HG02840 (cell line): ENCODE measurements at regions not wholly inside any gene's neighbourhood (a gene's known extent, or its start where the extent isn't known, plus 50 kb on each side); places are given as distances from the start of the nearest gene placed in this dataset.
"Not testable (repeated sequence)": the region's sequence is repeated elsewhere in the genome, so short reads cannot be mapped to it uniquely, and the experiment has no call there.

Experiments used
- ATAC-seq: cut with Tn5 transposase; IDR thresholded peaks from one replicate; pipeline ENCODE4 v1.9.1; 2021; ENCODE audit warnings: mild to moderate bottlenecking, moderate library complexity, moderate number of reproducible peaks; ENCODE audit not compliant: unreplicated experiment, low FRiP score

DNA sequence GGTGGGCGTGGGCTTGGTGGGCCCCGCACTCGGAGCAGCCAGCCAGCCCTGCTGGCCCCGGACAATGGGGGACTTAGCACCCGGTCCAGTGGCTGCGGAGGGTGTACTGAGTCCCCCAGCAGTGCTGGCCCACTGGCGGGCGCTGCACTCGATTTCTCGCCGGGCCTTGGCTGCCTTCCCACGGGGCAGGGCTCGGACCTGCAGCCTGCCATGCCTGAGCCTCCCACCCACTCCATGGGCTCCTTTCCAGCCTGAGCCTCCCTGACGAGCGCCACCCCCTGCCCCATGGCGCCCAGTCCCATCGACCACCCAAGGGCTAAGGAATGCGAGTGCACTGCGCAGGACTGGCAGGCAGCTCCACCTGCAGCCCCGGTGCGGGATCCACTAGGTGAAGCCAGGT, 2147.6 kb downstream of the LRRC4C start:
- not testable (repeated sequence) for ATAC-seq

DNA sequence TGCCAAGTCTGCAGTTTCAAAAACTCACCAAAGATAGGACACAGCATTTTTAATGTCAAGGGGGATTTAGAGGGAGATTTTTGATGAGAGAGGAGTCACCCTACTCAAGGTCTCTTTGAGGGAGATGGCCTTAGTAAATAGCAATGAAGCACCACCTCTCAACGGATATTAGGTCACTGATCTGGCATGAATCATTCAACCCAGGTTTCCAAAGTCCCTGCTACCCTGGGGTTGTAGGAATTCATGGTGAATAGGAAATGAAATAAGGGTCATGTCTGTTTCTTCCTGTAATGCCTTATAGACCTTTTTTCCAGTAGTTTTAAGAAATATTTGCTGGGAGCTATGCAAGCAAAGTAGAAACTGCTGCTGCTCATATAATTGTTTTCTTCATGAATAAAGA, 2154.9 kb downstream of the LRRC4C start:
- ATAC-seq, result no peak

DNA sequence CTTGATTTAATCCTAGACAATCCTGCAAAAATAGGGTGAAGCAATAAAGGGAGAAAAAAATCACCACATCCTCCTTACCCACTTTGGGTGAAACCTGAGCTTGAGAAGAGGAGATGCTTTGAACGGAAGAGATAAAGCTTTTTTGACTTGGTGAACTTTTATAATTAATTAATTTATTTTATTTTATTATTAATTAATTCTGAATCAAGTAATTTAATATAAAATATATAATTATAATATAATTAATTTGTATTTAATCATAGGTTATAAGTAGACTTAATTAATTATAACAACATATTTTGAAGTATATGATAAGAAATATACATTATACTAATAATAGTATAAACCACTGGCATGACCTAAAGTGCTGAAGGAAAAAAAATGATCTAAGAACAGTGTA, 2164.8 kb downstream of the LRRC4C start:
- no peak for ATAC-seq

DNA sequence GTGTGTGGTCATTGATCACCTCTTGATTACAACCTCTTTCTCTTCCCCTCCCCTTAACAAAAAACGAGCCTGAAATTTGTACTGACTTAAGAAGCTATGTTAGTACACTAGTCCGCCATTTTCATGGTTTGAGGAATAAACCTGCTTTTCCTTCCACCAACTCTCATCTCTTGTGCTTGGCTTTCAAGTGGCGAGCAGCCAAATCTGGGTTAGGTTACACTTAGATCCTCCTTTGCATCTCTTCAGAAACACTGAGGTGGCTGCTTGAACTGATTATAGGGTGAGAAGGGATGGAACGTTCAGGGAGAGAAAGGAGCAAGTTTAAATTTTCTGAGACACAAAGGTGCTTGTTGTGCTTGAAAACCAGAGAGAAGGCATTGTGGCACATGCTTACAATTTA, 2171.4 kb downstream of the LRRC4C start:
- ATAC-seq, result no peak

DNA sequence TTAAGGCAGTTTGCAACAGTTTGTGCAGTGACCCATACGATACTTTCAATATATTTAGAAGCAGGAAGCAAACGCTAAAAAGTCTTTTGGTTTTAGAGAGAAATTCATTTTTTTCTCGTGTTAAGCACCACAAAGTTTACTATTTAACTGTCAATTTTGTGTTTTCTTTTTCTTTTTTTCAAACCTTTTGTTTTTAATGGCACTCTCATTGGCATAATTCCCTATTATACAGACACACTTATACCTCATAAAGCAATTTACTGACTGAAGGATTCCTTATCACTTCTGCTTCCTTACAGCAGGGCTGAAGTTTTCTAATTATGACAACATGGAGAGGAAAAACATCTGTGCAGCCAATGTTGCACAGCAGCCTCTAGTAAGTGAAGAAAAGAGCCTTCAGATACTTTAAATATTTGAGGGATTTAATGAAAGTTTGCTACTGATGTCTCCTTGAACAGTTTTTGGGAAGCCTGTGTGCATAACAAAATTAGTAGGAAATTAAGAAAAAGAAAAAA, 2191.2 kb downstream of the LRRC4C start:
- ATAC-seq, result no peak

DNA sequence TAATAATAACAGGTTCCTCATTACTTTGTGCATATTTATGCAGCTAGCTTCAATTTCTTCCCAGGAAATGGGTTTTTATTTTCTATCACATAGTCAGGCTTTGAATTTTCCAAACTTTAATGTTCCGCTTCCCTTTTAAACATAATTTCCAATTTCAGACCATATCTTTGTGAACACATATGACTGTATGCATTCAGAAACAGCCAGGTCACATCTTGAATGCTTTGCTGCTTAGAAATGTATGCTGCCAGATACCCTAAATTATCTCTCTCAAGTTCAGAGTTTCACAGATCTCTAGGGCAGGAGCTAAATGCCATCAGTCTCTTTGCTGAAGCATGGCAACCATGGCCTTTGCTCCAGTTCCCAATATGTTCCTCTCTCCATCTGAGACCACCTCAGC, 2203.8 kb downstream of the LRRC4C start:
- no peak for ATAC-seq

DNA sequence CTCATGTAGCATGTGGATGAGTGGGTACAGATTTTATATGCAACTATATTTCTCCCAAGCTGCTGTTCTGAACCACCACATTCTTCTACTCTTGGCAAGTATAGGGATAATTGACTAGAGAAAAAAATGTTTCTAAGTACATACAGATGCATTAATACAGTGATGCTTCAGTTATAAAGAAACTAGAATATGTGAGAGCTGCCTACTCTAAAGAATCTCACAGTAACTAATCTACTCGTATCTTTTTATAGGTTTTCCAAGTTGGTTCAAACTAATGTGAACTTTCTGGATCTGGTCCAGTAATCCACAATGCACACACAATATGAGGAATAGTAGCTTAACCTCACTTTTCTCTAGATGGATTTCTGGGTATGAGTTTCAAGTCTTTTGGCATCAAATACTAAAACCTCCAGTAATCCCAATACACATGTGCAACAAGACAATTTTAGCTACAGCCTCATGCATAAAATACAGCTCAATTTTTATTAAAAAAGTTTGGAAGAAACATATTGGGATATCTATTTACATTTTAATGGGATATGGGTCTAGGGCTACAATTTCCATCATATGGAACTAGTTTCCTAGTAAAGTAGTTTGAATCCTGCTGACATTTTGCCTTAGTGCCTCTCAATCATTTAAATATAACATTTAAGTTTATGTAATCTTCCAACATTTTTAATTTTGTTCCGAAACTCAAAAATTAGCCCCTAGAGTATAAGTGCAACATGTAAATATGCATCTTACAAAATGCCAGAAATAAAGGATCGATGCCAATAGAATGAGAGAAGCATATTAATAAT, 2209.7 kb downstream of the LRRC4C start:
- ATAC-seq, result no peak

DNA sequence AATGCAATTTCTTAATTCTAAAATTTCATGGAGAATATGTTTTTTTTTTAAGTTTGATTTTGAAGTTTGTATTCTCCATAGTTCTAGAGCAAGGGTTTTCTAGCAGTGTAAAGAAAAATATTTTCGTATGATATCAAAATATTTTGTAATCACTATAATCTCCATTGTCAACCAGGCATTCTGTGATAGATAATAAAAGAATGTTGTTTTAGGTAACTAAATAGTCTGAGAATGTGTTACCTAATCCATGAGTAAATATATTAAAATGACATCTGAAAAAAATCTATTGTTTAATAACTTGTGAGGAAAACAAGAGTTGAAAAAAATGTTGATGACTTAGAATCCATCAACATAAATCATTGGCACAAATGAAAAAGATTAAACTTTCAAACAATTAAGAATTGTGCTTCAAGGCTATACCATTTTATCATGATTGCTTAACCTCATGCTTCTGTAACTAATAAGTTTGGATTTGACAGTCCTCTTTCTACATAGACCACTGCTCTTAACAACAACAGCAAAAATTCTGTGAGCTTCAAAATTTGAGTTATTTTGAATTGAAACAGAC, 2211.8 kb downstream of the LRRC4C start:
- ATAC-seq, result no peak

DNA sequence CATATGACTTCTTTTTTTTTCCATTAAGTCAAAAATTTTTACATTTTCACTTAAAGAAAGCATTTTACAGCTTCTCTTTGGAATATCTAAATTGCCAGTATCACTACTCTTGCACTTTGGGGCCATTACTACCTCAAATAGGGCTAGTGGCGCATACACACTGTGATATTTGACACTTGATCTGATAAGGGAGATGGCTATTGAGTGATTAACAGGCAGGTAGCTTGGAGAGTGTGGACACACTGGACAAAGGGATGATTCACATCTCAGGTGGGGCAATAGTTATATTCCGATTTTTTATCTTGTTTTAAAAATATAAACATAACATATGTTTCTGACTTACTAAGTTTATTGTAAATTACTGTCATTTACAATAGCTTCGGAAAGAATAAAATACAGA, 2219.9 kb downstream of the LRRC4C start:
- no peak for ATAC-seq

DNA sequence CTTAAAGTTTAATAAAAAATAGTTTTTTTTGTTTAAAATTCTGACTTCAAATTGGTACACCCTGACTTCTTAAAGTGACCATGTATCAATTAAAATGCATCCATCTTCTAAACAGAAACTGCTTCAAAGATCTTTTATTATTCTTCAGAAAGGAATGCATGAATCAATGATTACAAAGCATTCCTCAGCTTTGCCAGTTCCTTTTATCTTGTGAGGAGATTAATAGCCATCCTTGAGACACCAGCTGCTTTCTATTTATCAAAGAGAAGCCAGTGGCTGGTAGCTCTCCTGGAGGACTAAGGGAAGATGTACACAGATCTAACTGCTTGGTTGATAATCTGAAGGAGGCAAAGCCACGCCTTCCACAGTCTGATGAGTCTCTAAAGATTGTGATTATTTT, 2222.5 kb downstream of the LRRC4C start:
- no peak for ATAC-seq

DNA sequence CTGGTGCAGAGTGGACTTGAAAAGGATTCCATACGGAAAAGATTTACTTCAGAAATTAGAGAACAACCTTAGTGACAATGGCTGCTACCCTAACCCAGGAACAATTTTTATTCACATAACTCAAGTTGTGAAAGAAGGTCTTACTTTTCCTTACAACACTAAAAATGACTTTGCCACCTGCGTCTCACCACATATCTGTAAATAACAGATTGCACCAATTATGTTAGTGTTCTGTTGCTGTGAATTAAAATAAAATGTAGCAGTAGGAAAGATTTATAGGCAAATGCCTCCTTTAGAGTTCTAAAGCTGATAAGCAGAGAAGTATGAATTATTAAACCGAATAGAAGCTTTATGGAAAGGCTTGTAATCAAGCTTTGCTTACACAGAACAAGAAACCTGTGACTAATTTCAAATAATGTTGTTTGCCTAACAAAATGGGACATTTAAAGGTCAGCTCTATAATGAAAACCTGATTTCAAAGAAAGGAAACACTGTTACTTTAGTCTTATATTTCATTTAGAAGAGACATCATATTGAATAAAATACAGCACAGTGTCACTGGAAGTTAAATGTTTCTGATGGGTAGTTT, 2237.8 kb downstream of the LRRC4C start:
- no peak for ATAC-seq

DNA sequence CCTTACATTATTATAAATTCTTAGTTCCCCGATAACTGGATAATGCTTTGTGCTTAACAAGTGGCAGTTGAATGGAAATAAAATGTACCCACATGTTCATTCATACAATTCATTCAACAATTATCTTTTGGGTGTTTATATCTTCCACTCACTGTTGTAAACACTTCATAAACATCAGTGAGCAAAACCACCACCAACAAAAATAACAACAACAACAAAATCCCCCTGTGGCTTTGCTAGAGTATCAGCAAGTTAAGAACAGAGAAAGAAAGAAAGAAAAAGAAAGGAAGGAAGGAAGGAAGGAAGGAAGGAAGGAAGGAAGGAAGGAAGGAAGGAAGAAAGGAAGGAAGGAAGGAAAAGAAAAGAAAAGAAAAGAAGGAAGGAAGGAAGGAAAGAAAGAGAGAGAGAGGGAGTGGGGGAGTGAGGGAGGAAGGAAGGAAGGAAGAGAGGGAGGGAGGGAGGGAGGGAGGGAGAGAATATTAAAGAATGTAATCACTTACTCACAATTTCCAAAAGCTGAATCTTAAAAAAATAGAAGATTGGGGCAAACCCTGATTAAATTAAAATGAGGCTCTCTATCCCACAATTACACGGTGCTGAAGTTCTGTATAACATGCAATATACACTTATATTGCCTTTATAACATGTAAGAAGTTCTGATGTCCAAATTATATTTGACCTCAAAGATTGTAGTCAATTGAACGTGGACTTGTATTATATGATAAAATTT, 2238.8 kb downstream of the LRRC4C start:
- ATAC-seq, result no peak

DNA sequence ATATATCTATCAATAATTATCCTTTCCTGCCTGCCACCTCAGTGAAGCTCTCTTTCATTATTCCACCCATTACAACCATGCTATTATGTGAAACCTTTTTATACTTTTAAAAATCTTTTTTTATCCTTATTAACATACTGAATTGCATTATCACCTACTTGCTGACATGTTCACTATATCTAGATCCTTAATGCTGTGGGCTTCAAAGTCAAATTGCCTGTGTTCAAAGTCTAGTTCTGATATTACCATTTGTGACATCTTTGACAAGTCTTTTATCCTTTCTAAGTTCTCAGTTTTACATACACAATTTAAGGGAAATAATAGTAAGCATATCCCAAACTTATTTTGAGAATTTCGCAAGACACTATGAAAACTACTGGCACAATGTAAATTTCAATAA, 2239.4 kb downstream of the LRRC4C start:
- ATAC-seq, result no peak

DNA sequence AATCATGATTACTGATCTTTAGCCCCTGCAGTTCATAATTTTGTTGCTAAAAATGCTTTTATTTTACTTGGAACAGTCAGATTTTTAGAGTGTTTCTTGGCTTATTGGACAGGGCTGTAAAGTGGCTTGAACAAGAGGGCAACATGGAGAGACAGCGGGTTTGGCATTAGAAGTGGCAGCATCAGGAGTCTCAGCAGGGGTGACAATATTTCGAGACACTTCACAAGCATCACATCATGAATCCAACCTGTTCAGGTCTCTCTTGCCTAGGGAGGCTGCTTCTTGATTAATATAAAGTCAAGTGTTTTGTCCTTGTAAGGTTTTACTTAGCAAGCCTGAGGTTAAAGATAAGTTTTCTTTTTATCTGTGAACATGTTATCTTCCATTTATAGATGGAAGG, 2249.5 kb downstream of the LRRC4C start:
- no peak for ATAC-seq

DNA sequence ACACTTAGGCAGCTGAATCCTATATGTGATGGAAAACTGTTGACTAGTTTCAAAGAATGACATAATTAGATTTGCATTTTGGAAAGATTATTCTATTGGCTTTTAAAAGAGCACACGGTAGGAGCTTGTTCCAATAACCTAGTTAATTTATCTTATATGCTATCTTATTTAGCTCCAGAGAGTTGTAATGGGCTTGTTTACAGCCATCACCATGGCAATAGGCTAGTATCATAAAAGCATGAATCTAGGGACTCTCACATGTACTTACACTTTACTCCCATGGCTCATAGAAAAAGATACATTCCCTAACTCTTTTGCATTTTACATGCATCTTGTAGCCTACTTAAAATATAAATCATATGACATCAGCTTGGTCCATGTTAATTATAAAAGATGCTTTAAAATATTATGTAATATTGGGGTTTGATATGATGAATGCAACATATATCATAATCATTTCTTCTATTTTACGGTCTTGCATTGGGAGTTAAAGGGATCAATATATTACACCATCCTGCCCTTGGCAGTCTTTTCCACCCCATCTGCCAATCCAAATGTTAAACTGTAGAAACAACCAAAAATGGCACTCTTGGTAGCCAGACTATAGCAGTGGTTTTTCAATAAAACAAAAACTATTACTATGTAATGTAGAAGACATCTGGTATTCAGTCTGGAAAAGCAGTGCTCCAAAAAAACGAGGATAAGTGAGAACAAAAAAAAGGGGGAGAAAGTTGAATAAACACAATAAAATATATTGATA, 2254.0 kb downstream of the LRRC4C start:
- no peak for ATAC-seq

DNA sequence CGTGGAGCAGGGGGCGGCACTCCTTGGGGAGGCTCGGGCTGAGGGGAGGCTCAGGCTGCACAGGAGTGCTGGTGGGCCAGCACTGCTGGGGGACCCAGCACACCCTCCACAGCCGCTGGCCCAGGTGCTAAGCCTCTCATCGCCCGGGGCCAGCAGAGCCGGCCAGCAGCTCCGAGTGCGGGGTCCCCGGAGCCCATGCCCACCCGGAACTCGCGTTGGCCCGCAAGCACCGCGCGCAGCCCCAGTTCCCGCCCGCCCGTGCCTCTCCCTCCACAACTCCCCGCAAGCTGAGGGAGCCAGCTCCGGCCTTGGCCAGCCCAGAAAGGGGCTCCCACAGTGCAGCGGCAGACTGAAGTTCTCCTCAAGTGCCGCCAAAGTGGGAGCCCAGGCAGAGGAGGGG, 2266.8 kb downstream of the LRRC4C start:
- ATAC-seq, result no peak

DNA sequence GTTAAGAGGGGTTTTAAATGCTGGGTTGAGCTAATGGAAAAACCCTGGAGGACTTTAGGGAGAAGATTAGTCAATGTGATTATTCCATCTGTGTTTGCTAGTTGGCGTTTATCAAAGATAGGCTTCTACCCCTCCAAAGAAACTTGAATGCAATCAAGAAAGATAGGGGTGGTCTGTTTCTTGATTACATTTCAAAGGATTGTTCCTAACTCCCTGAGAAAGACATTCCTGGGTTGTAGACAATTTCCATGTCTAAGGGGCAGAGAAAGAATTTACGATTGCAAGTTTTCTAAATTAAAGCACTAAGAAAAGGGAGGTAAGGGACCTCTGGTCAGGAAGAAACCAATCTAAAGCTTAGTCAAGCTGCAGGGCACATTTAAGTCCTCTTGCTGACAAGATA, 2268.7 kb downstream of the LRRC4C start:
- ATAC-seq, result no peak

DNA sequence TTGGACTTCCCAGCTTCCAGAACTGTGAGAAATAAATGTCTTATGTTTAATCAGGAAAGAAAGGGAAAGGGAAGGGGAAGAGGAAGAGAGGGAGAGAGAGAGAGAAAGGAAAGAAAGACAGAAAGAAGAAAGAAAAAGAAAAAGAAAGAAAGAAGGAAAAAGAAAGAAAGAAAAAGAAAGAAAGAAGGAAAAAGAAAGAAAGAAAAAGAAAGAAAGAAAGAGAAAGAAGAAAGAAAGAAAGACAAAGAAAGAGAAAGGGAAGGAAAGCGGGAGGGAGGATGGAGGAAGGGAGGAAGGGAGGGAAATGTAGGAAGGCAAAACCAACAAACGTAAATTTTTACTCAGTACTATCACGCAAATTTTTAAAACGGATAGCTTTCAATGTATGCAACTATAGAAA, 2281.8 kb downstream of the LRRC4C start:
- ATAC-seq, result no peak

DNA sequence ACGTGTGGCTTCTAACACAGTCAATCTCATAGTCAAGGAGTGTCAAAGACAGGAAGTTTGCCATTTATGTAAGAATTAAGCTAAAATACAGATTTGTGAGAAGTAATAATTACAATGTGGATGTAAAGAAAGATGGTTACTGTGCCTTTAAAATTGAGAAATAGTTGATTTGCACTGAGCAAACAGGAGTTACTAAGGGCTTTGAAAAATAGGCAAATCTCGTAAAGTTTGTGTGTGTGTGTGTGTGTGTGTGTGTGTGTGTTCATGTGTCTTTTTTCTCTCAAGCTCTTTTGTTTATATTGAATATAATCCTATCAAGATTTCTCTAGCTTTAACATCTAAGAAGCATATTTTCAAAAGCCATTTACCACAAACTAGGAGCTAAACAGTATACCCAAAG, 2284.5 kb downstream of the LRRC4C start:
- no peak for ATAC-seq

DNA sequence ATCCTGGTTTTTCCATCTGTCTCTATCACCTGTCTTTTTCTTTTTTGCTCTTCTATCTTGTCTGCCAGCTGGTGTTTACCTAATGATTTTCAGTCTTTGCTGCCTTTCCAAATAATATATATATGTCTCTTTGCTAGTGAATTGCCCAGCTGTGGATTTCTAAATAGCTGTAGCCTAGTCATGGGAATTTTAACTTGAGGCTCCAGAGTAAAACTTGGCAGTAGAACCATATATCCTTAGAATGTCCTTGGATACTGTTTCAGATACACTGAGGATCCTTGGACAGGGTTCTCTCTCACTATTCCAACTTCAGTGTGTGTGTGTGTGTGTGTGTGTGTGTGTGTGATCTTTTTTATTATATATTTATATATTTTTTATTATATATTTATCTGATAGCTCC, 2285.3 kb downstream of the LRRC4C start:
- ATAC-seq, result no peak
